Kidney epithelial cell (primary cell): ENCODE measurements at regions not wholly inside any gene's neighbourhood (a gene's known extent, or its start where the extent isn't known, plus 50 kb on each side); places are given as distances from the start of the nearest gene placed in this dataset.
"Not testable (repeated sequence)": the region's sequence is repeated elsewhere in the genome, so short reads cannot be mapped to it uniquely, and the experiment has no call there.

ENCODE experiments used
- DNase-seq: peaks from one replicate; pipeline ENCODE4 v3.0.0-alpha.2; 2010; ENCODE audit warnings: low read depth
- H3K27me3 ChIP-seq: 2 replicates; pipeline ENCODE4 v1.6.0; 2011; ENCODE audit warnings: low read length; ENCODE audit not compliant: control insufficient read depth, insufficient read depth
- H3K36me3 ChIP-seq: 2 replicates; pipeline ENCODE4 v1.5.1; 2011; ENCODE audit warnings: low read length; ENCODE audit not compliant: control insufficient read depth, insufficient read depth
- H3K4me3 ChIP-seq: 2 replicates; pipeline ENCODE4 v1.5.1; 2011; ENCODE audit warnings: low read depth, mild to moderate bottlenecking, control low read depth, low read length
- CTCF ChIP-seq: IDR thresholded peaks from 2 replicates; pipeline ENCODE4 v1.5.1; 2011; ENCODE audit warnings: mild to moderate bottlenecking, moderate library complexity, low read length, control low read depth, inconsistent platforms; ENCODE audit not compliant: insufficient read depth, poor library complexity, severe bottlenecking

GRCh38 chr2:132275396-132275795 lies 113.6 kb upstream of the ANKRD30BL start:
- TF ChIP-seq CTCF: no peak
- Histone ChIP-seq H3K4me3 (no peak overlapping the region), H3K36me3 (no peaks in the 10 kb centered on the region), H3K27me3 (no peaks in the 10 kb centered on the region)
- DNase-seq: no peak

GRCh38 chr2:132276571-132276981 lies 114.8 kb upstream of the ANKRD30BL start:
- no peaks in the 10 kb centered on the region for H3K36me3 ChIP-seq
- no peaks in the 10 kb centered on the region for H3K27me3 ChIP-seq
- no peak for TF ChIP-seq CTCF
- no peak for DNase-seq
- no peak overlapping the region for H3K4me3 ChIP-seq

- TF ChIP-seq CTCF: no peak
- H3K36me3 ChIP-seq: no peaks in the 10 kb centered on the region
These were observed 116.5 kb upstream of the ANKRD30BL start for GRCh38 chr2:132278267-132278666.

DNA sequence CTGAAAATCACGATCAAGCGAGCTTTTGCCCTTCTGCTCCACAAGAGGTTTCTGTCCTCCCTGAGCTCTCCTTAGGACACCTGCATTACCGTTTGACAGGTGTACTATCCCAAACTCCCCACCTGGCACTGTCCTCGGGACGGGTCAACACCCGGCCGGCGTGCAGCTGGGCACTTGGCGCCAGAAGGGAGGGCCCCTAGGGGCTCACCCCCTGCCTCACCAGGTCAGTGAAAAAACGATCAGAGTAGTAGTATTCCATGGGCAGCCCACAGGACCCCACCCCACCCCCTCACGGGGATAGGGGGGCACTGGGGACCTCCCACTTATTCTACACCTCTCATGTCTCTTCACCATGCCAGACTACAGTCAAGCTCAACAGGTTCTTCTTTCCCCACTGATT lies 117.6 kb upstream of the ANKRD30BL start:
- TF ChIP-seq CTCF: no peak
- no peak for DNase-seq
- Histone ChIP-seq H3K4me3 (no peak overlapping the region), H3K36me3 (no peaks in the 10 kb centered on the region), H3K27me3 (no peaks in the 10 kb centered on the region)

More at GRCh38 chr2:132278267-132278666, 116.5 kb upstream of the ANKRD30BL start:
- DNase-seq: no peak
- Histone ChIP-seq H3K27me3 (no peaks in the 10 kb centered on the region), H3K4me3 (no peak overlapping the region)

GRCh38 chr2:132279930-132280615 lies 118.3 kb upstream of the ANKRD30BL start:
- Histone ChIP-seq H3K27me3 (no peaks in the 10 kb centered on the region), H3K36me3 (no peaks in the 10 kb centered on the region), H3K4me3 (no peak overlapping the region)
- TF ChIP-seq CTCF: no peak
- no peak for DNase-seq

DNA sequence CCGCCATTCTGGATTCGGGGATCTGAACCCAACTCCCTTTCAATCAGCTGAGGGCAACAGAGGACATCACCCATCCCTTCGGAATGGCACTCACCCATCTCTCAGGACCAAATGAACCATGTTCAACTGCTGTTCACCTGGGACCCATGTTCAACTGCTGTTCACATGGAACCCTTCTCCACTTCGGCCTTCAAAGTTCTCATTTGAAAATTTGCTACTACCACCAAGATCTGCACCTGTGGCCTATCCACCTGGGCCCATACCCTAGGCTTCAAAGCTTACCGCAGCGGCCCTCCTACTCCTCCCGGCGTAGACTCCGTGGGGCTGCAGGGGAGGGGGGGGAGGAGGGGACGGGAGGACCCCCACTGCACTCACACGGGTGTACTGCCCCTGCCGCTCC lies 119.2 kb upstream of the ANKRD30BL start:
- no peak for TF ChIP-seq CTCF
- DNase-seq: no peak
- H3K36me3 ChIP-seq: no peaks in the 10 kb centered on the region
- H3K27me3 ChIP-seq: no peaks in the 10 kb centered on the region
- H3K4me3 ChIP-seq: no peak overlapping the region

DNA sequence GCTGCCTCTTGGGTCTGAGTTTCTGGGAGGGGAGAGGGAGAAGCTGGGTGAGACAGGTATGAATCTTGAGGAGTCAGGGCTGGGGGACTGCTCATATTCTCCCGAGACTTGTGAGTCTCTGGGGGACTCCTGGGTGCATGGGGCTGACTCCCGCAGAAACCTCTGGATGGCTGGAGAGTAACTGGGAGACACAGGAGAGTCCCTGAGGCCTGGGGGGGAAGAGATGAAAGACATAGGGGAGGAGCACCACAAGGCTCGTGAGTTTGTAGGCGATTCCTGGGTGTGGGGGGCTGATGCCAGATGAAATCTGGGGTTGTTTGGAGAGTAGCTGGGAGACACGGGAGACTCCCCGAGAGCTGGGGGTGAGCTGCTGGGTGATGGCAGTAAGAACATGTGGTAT lies 120.4 kb upstream of the ANKRD30BL start:
- not testable (repeated sequence) for DNase-seq, H3K4me3 ChIP-seq, H3K36me3 ChIP-seq, H3K27me3 ChIP-seq
